ENCODE measurements at regions not wholly inside any gene's neighbourhood (a gene's known extent, or its start where the extent isn't known, plus 50 kb on each side); places are given as distances from the start of the nearest gene placed in this dataset.
"Not testable (repeated sequence)": the region's sequence is repeated elsewhere in the genome, so short reads cannot be mapped to it uniquely, and the experiment has no call there.

- intact Hi-C loops (cut with DNase I), result no loop called here
- no peak for DNase-seq (ENCODE audit: extremely low spot score)
- Histone ChIP-seq H3K27me3 (no peaks in the 10 kb centered on the region), H3K4me3 (no peak overlapping the region), H3K4me1 (no peaks in the 10 kb centered on the region), H3K36me3 (no peaks in the 10 kb centered on the region), H3K9me3 (no peaks in the 10 kb centered on the region), H3K27ac (replicated peaks in 1 of 4) (no peak overlapping the region)
- 100% methylated on average over 1 of the region's 1 CpG for WGBS
- TF ChIP-seq POLR2AphosphoS5 (IDR thresholded peaks at IDR 0.05), result no peak
- no peak for TF ChIP-seq POLR2A (IDR thresholded peaks at IDR 0.05; ENCODE audit: low read depth)
- no peak for TF ChIP-seq EP300 (IDR thresholded peaks at IDR 0.05)
- TF ChIP-seq CTCF (IDR thresholded peaks at IDR 0.05), result no peak
Observed at GRCh38 chr4:112726041-112726440, 89.1 kb downstream of the LARP7 start.

- DNase-seq (ENCODE audit: extremely low spot score); H3K4me3 ChIP-seq; H3K4me1 ChIP-seq; H3K27me3 ChIP-seq; H3K9me3 ChIP-seq; intact Hi-C loops (cut with DNase I); H3K27ac ChIP-seq (replicated peaks in 1 of 4); H3K36me3 ChIP-seq: not testable (repeated sequence)
- 93% methylated on average over 16 of the region's 16 CpGs for WGBS
Observed at GRCh38 chr4:112727728-112728127, 90.8 kb downstream of the LARP7 start.

- TF ChIP-seq EP300 (IDR thresholded peaks at IDR 0.05) (no peak), POLR2AphosphoS5 (IDR thresholded peaks at IDR 0.05) (no peak), POLR2A (IDR thresholded peaks at IDR 0.05; ENCODE audit: low read depth) (no peak), CTCF (IDR thresholded peaks at IDR 0.05) (no peak)
- no peaks in the 10 kb centered on the region for H3K36me3 ChIP-seq
Observed at GRCh38 chr4:112731715-112732114, 94.8 kb downstream of the LARP7 start.

GRCh38 chr4:112732142-112732541 is 95.2 kb downstream of the LARP7 start:
- H3K27ac ChIP-seq (replicated peaks in 1 of 4), result no peak overlapping the region
- peak; percentile 4 for DNase-seq (ENCODE audit: extremely low spot score)
- TF ChIP-seq POLR2A (IDR thresholded peaks at IDR 0.05; ENCODE audit: low read depth) (no peak), POLR2AphosphoS5 (IDR thresholded peaks at IDR 0.05) (no peak), EP300 (IDR thresholded peaks at IDR 0.05) (no peak), CTCF (IDR thresholded peaks at IDR 0.05) (no peak)
- no peaks in the 10 kb centered on the region for H3K4me1 ChIP-seq
- WGBS, result 96% methylated on average over 2 of the region's 2 CpGs
- intact Hi-C loops (cut with DNase I), result no loop called here
- no peaks in the 10 kb centered on the region for H3K27me3 ChIP-seq
- H3K9me3 ChIP-seq, result no peaks in the 10 kb centered on the region
- H3K36me3 ChIP-seq, result no peaks in the 10 kb centered on the region
- H3K4me3 ChIP-seq, result no peak overlapping the region

More at GRCh38 chr4:112731715-112732114, 94.8 kb downstream of the LARP7 start:
- 91% methylated on average over 2 of the region's 2 CpGs for WGBS
- Histone ChIP-seq H3K9me3 (no peaks in the 10 kb centered on the region), H3K4me3 (no peak overlapping the region), H3K4me1 (no peaks in the 10 kb centered on the region), H3K27me3 (no peaks in the 10 kb centered on the region), H3K27ac (replicated peaks in 1 of 4) (no peak overlapping the region)
- DNase-seq (ENCODE audit: extremely low spot score), result peak; percentile 47
- intact Hi-C loops (cut with DNase I), result no loop called here

GRCh38 chr4:112735474-112735951 is 98.6 kb downstream of the LARP7 start:
- no peak overlapping the region for H3K27ac ChIP-seq (replicated peaks in 1 of 4)
- H3K36me3 ChIP-seq, result no peaks in the 10 kb centered on the region
- intact Hi-C loops (cut with DNase I), result no loop called here
- no peaks in the 10 kb centered on the region for H3K9me3 ChIP-seq
- DNase-seq (ENCODE audit: extremely low spot score), result peak; percentile 42
- no peaks in the 10 kb centered on the region for H3K4me1 ChIP-seq
- TF ChIP-seq POLR2A (IDR thresholded peaks at IDR 0.05; ENCODE audit: low read depth) (no peak), CTCF (IDR thresholded peaks at IDR 0.05) (no peak), EP300 (IDR thresholded peaks at IDR 0.05) (no peak), POLR2AphosphoS5 (IDR thresholded peaks at IDR 0.05) (no peak)
- H3K27me3 ChIP-seq, result no peaks in the 10 kb centered on the region
- no peak overlapping the region for H3K4me3 ChIP-seq
